A549 (cell line): ENCODE measurements at regions not wholly inside any gene's neighbourhood (a gene's known extent, or its start where the extent isn't known, plus 50 kb on each side); places are given as distances from the start of the nearest gene placed in this dataset.

ENCODE experiments used
- BHLHE40 ChIP-seq: IDR thresholded peaks from 2 replicates; pipeline ENCODE4 v1.6.1; 2012; ENCODE audit warnings: low read depth, low read length, inconsistent platforms
- CHD4 ChIP-seq: fragments of 200-600 bp; sonication (generic); IDR thresholded peaks from 2 replicates; pipeline ENCODE4 v1.6.1; 2016; ENCODE audit warnings: antibody characterized with exemption, mild to moderate bottlenecking, borderline replicate concordance
- EP300 ChIP-seq, 2 experiments: fragments of >200 bp; sonication (Bioruptor Twin); formaldehyde crosslinking; IDR thresholded peaks; 2 replicates in 1 of 2; 3 replicates in 1 of 2; pipeline ENCODE4 v1.6.1; 2016 to 2017
- ESRRA ChIP-seq: fragments of 150-350 bp; IDR thresholded peaks from 2 replicates; pipeline ENCODE4 v1.6.1; 2014; ENCODE audit warnings: mild to moderate bottlenecking, low read length, borderline replicate concordance
- HDAC2 ChIP-seq: fragments of 200-600 bp; sonication (generic); IDR thresholded peaks from 2 replicates; pipeline ENCODE4 v1.6.1; 2016
- POLR2A ChIP-seq: IDR thresholded peaks from 2 replicates; pipeline ENCODE4 v1.6.1; 2012; ENCODE audit warnings: mild to moderate bottlenecking, low read length
- POLR2AphosphoS2 ChIP-seq: conservative IDR thresholded peaks from 2 replicates; pipeline ENCODE4 v1.6.1; 2012; ENCODE audit warnings: low read length, improper control_type of control experiment, inconsistent platforms
- TF ChIP-seq, protein P1 (sequence below): fragments of >200 bp; sonication (Bioruptor Twin); formaldehyde crosslinking; IDR thresholded peaks from 3 replicates; pipeline ENCODE4 v1.5.1; 2016
- TF ChIP-seq, protein P2 (sequence below): fragments of 200-600 bp; sonication (generic); IDR thresholded peaks from 2 replicates; pipeline ENCODE4 v1.6.1; 2016; ENCODE audit warnings: antibody characterized with exemption, mild to moderate bottlenecking, moderate library complexity

DNA sequence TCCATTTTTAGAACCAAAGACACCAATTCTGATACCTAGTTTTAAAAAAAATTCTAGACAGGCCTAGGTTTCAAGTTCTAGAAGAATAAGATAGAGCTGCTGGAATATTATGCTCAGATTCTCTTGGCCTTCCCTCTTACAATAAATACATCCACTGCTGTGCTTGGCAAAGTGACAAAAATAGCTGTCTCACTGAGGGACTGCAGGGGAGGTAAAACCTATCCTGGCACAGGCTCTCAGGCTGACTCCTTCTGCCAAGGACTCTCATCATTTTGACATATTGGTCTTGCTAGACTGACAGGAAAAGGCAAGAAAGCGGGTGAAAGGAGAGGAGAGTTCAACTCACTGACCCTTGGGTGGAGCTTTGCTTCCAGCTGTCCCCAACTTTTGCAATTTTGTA, 197.0 kb upstream of the LHX8 start:
- TF ChIP-seq, protein P1, sequence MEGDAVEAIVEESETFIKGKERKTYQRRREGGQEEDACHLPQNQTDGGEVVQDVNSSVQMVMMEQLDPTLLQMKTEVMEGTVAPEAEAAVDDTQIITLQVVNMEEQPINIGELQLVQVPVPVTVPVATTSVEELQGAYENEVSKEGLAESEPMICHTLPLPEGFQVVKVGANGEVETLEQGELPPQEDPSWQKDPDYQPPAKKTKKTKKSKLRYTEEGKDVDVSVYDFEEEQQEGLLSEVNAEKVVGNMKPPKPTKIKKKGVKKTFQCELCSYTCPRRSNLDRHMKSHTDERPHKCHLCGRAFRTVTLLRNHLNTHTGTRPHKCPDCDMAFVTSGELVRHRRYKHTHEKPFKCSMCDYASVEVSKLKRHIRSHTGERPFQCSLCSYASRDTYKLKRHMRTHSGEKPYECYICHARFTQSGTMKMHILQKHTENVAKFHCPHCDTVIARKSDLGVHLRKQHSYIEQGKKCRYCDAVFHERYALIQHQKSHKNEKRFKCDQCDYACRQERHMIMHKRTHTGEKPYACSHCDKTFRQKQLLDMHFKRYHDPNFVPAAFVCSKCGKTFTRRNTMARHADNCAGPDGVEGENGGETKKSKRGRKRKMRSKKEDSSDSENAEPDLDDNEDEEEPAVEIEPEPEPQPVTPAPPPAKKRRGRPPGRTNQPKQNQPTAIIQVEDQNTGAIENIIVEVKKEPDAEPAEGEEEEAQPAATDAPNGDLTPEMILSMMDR = no peak
- TF ChIP-seq POLR2A (no peak), EP300 (IDR thresholded peaks at IDR 0.05) (no peak), POLR2AphosphoS2 (no peak), ESRRA (no peak), BHLHE40 (no peak), HDAC2 (no peak), CHD4 (no peak)
- TF ChIP-seq, protein P2, sequence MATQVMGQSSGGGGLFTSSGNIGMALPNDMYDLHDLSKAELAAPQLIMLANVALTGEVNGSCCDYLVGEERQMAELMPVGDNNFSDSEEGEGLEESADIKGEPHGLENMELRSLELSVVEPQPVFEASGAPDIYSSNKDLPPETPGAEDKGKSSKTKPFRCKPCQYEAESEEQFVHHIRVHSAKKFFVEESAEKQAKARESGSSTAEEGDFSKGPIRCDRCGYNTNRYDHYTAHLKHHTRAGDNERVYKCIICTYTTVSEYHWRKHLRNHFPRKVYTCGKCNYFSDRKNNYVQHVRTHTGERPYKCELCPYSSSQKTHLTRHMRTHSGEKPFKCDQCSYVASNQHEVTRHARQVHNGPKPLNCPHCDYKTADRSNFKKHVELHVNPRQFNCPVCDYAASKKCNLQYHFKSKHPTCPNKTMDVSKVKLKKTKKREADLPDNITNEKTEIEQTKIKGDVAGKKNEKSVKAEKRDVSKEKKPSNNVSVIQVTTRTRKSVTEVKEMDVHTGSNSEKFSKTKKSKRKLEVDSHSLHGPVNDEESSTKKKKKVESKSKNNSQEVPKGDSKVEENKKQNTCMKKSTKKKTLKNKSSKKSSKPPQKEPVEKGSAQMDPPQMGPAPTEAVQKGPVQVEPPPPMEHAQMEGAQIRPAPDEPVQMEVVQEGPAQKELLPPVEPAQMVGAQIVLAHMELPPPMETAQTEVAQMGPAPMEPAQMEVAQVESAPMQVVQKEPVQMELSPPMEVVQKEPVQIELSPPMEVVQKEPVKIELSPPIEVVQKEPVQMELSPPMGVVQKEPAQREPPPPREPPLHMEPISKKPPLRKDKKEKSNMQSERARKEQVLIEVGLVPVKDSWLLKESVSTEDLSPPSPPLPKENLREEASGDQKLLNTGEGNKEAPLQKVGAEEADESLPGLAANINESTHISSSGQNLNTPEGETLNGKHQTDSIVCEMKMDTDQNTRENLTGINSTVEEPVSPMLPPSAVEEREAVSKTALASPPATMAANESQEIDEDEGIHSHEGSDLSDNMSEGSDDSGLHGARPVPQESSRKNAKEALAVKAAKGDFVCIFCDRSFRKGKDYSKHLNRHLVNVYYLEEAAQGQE = no peak
